Endothelial cell of umbilical vein (primary cell): ENCODE measurements at regions not wholly inside any gene's neighbourhood (a gene's known extent, or its start where the extent isn't known, plus 50 kb on each side); places are given as distances from the start of the nearest gene placed in this dataset.

Experiments
- BruUV-seq: library from RNA; stranded (reverse); fragments of 400-500 nt; replicated peaks from 2 replicates; lab custom pipeline; 2021; lab: Mats Ljungman, UMichigan
- CTCF ChIA-PET: fragments of 300-600, 350-600 bp; sonication (Branson Sonifier 250); formaldehyde crosslinking; loops from one replicate; lab custom pipeline; 2021; ENCODE audit warnings: antibody characterized with exemption, inconsistent platforms; lab: Charles Lee
- POLR2A ChIA-PET: fragments of 300-600, 350-600 bp; sonication (Branson Sonifier 250); formaldehyde crosslinking; loops from one replicate; lab custom pipeline; 2021; ENCODE audit warnings: antibody characterized with exemption, inconsistent platforms; lab: Charles Lee
- DNase-seq: peaks from one replicate; pipeline ENCODE4 v3.0.0-alpha.2; 2011; ENCODE audit warnings: low read depth, low spot score
- FAIRE-seq: peaks from 2 replicates; lab custom pipeline; 2011; peaks lifted over from hg19 to GRCh38; lab: Jason Lieb, UNC
- H2AFZ ChIP-seq: 2 replicates; pipeline ENCODE4 v1.6.0; 2012; ENCODE audit warnings: low read depth, low read length, control low read depth, inconsistent platforms
- H3K27ac ChIP-seq: 2 replicates; pipeline ENCODE4 v1.5.1; 2011; ENCODE audit warnings: low read depth, mild to moderate bottlenecking, control low read depth, low read length, moderate library complexity; ENCODE audit not compliant: insufficient read depth
- H3K27me3 ChIP-seq, 2 experiments: 2 replicates each; pipeline versions ENCODE4 v1.6.0 to v1.6.1; 2011; ENCODE audit warnings: low read length in 2 of 2, mixed read lengths in 1 of 2; ENCODE audit not compliant: control insufficient read depth in 2 of 2, insufficient read depth in 2 of 2
- H3K36me3 ChIP-seq, 2 experiments: 2 replicates in 1 of 2; 3 replicates in 1 of 2; pipeline ENCODE4 v1.5.1; 2011; ENCODE audit warnings: low read length in 2 of 2, mild to moderate bottlenecking in 1 of 2, moderate library complexity in 1 of 2; ENCODE audit not compliant: control insufficient read depth in 2 of 2, insufficient read depth in 2 of 2; ENCODE audit errors: extremely low read depth in 1 of 2
- H3K4me1 ChIP-seq: 3 replicates; pipeline ENCODE4 v1.5.1; 2011; ENCODE audit warnings: mild to moderate bottlenecking, low read length; ENCODE audit not compliant: control insufficient read depth, insufficient read depth; ENCODE audit errors: extremely low read depth
- H3K4me2 ChIP-seq: 2 replicates; pipeline ENCODE4 v1.6.1; 2011; ENCODE audit warnings: low read length, control low read depth, mixed read lengths; ENCODE audit not compliant: insufficient read depth
- H3K4me3 ChIP-seq, 3 experiments: fragments of 200-600 bp in 1 of 3; sonication (generic), shearing (Covaris generic) in 1 of 3; replicated peaks in 1 of 3; 2 replicates each; pipeline ENCODE4 v1.5.1; 2011 to 2016; ENCODE audit warnings: control low read depth in 3 of 3, low read length in 3 of 3, mild to moderate bottlenecking in 2 of 3, inconsistent platforms in 1 of 3, low read depth in 1 of 3, moderate library complexity in 1 of 3; ENCODE audit not compliant: insufficient read depth in 1 of 3
- H3K79me2 ChIP-seq: 2 replicates; pipeline ENCODE4 v1.6.0; 2012; ENCODE audit warnings: low read length, inconsistent platforms; ENCODE audit not compliant: control insufficient read depth, insufficient read depth
- H3K9ac ChIP-seq: replicated peaks from 2 replicates; pipeline ENCODE3; 2011; ENCODE audit warnings: low read length, control low read depth; ENCODE audit not compliant: insufficient read depth; ENCODE audit errors: extremely low read depth
- H3K9me1 ChIP-seq: replicated peaks from 3 replicates; pipeline ENCODE4 v1.6.0; 2011; ENCODE audit warnings: mild to moderate bottlenecking, low read length; ENCODE audit not compliant: control insufficient read depth, insufficient read depth; ENCODE audit errors: extremely low read depth
- H3K9me3 ChIP-seq: replicated peaks from 2 replicates; pipeline ENCODE4 v1.5.1; 2012; ENCODE audit warnings: low read length, inconsistent platforms; ENCODE audit not compliant: control insufficient read depth, insufficient read depth
- H4K20me1 ChIP-seq: replicated peaks from 2 replicates; pipeline ENCODE3; 2011; ENCODE audit warnings: mild to moderate bottlenecking, low read length; ENCODE audit not compliant: control insufficient read depth, insufficient read depth; ENCODE audit errors: extremely low read depth
- EZH2 ChIP-seq: IDR thresholded peaks from 2 replicates; pipeline ENCODE4 v1.6.1; 2012; ENCODE audit warnings: borderline replicate concordance, low read depth, mild to moderate bottlenecking, moderate library complexity, low read length, inconsistent platforms; ENCODE audit not compliant: severe bottlenecking
- GATA2 ChIP-seq: IDR thresholded peaks from 2 replicates; pipeline ENCODE4 v1.7.0; 2011; ENCODE audit warnings: low read depth, mild to moderate bottlenecking, moderate library complexity, mixed read lengths, low read length; ENCODE audit not compliant: insufficient read length, insufficient read depth
- JUN ChIP-seq: IDR thresholded peaks from 2 replicates; pipeline ENCODE4 v1.6.1; 2011; ENCODE audit warnings: borderline replicate concordance, low read depth; ENCODE audit not compliant: insufficient read length, insufficient read depth
- MYC ChIP-seq: IDR thresholded peaks from one replicate; pipeline ENCODE4 v1.6.1; 2011; ENCODE audit warnings: mild to moderate bottlenecking, low read depth, low read length
- POLR2A ChIP-seq: IDR thresholded peaks from 2 replicates; pipeline ENCODE4 v1.6.1; 2012; ENCODE audit warnings: low read depth, mild to moderate bottlenecking, control low read depth, low read length
- POLR2AphosphoS5 ChIP-seq: IDR thresholded peaks from 2 replicates; pipeline ENCODE4 v1.6.1; 2012; ENCODE audit warnings: low read depth, mild to moderate bottlenecking, control low read depth, low read length, moderate library complexity; ENCODE audit not compliant: insufficient read depth
- dilution Hi-C: fragments of 300-500 bp; cut with MboI; formaldehyde crosslinking; loops from one replicate; pipeline ENCODE4 v1.15.0; 2019; ENCODE audit warnings: low sequenced_read_pairs; ENCODE audit not compliant: extremely low pct_ligation_motif_present
- intact Hi-C: fragments of 100-400 bp; cut with micrococcal nuclease; formaldehyde crosslinking; loops from one replicate; pipeline ENCODE4 v1.10.0; 2022
- TF ChIP-seq, protein P1 (sequence below), 2 donors: IDR thresholded peaks; 1 replicate in 1 of 2; 2 replicates in 1 of 2; pipeline ENCODE4 v1.5.1; 2011; ENCODE audit warnings: low read length in 2 of 2, mild to moderate bottlenecking in 2 of 2, moderate library complexity in 2 of 2, control low read depth in 1 of 2, inconsistent platforms in 1 of 2, low read depth in 1 of 2; ENCODE audit not compliant: insufficient read depth in 1 of 2; ENCODE audit errors: extremely low read depth in 1 of 2

DNA sequence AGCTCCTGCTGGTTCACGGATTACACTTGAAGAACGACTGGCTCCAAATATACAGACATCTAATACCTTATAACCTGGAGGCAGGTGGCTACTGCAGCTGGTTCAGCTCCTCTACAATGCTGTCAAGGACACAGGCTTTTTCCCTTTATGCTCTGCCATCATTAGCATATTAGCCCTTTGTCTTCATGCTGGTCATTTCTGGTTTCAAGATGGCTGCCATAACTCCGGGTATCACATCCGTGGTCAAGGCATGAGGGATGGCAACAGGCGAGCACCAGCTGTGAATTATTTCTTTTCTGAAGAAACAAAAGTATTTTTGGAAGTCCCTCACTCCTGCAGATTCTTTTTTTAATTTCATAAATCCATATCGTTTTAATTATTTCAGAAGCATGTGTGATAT lies 124.3 kb upstream of the MED13 start:
- TF ChIP-seq JUN (no peak), POLR2A (no peak), EZH2 (no peak), GATA2 (no peak), MYC (no peak), POLR2AphosphoS5 (no peak)
- TF ChIP-seq, protein P1, sequence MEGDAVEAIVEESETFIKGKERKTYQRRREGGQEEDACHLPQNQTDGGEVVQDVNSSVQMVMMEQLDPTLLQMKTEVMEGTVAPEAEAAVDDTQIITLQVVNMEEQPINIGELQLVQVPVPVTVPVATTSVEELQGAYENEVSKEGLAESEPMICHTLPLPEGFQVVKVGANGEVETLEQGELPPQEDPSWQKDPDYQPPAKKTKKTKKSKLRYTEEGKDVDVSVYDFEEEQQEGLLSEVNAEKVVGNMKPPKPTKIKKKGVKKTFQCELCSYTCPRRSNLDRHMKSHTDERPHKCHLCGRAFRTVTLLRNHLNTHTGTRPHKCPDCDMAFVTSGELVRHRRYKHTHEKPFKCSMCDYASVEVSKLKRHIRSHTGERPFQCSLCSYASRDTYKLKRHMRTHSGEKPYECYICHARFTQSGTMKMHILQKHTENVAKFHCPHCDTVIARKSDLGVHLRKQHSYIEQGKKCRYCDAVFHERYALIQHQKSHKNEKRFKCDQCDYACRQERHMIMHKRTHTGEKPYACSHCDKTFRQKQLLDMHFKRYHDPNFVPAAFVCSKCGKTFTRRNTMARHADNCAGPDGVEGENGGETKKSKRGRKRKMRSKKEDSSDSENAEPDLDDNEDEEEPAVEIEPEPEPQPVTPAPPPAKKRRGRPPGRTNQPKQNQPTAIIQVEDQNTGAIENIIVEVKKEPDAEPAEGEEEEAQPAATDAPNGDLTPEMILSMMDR (IDR thresholded peaks at IDR 0.05; ENCODE audit: extremely low read depth in 1 of 2, insufficient read depth in 1 of 2, low read depth in 1 of 2, low read length in 2 of 2), result no peak
- dilution Hi-C loops, result no loop called here

More for the DNA sequence above, 124.3 kb upstream of the MED13 start:
- Histone ChIP-seq H3K4me1 (no peaks in the 10 kb centered on the region), H2AFZ (no peak overlapping the region), H3K27me3 (peaks cover 0 to 3% of the 10 kb centered on the region in 2 experiments), H3K9ac (no peak overlapping the region), H3K9me1 (no peaks in the 10 kb centered on the region), H4K20me1 (no peaks in the 10 kb centered on the region), H3K36me3 (no peaks in the 10 kb centered on the region), H3K4me2 (no peak overlapping the region), H3K9me3 (no peaks in the 10 kb centered on the region), H3K27ac (no peak overlapping the region), H3K4me3 (no peak overlapping the region), H3K79me2 (no peaks in the 10 kb centered on the region)
- no TSS peak for BruUV-seq
- ChIA-PET CTCF (no interaction called here), POLR2A (no interaction called here)
- intact Hi-C loops, result loop anchor here (10.0 kb wide), 1 partner anchor 265 kb away; the partner anchor contains the start of gene INTS2
- FAIRE-seq, result no peak
- no peak for DNase-seq
